Stomach (tissue), 4 donors: ENCODE measurements at regions not wholly inside any gene's neighbourhood (a gene's known extent, or its start where the extent isn't known, plus 50 kb on each side); places are given as distances from the start of the nearest gene placed in this dataset.

Experiments
- EP300 ChIP-seq: sonication (generic); formaldehyde crosslinking; IDR thresholded peaks from one replicate; pipeline ENCODE4 v1.6.1; 2017; ENCODE audit warnings: antibody characterized with exemption
- POLR2A ChIP-seq, 4 donors: fragments of 450-650 bp; IDR thresholded peaks; one replicate each; pipeline ENCODE4 v1.6.1; 2016; ENCODE audit warnings: antibody characterized with exemption in 4 of 4, control low read depth in 2 of 4, mild to moderate bottlenecking in 1 of 4, moderate library complexity in 1 of 4
- POLR2AphosphoS5 ChIP-seq, 3 donors: sonication (generic); formaldehyde crosslinking; IDR thresholded peaks; one replicate each; pipeline ENCODE4 v1.6.1; 2016; ENCODE audit warnings: antibody characterized with exemption in 3 of 3
- TF ChIP-seq, protein P1 (sequence below), 7 experiments: fragments of 450-650 bp in 4 of 7; fragments of 200-600 bp in 3 of 7; sonication (generic) in 3 of 7; IDR thresholded peaks; one replicate each; pipeline ENCODE4 v1.5.1; 2016 to 2019; ENCODE audit warnings: antibody characterized with exemption in 7 of 7, control low read depth in 2 of 7, mild to moderate bottlenecking in 1 of 7

DNA sequence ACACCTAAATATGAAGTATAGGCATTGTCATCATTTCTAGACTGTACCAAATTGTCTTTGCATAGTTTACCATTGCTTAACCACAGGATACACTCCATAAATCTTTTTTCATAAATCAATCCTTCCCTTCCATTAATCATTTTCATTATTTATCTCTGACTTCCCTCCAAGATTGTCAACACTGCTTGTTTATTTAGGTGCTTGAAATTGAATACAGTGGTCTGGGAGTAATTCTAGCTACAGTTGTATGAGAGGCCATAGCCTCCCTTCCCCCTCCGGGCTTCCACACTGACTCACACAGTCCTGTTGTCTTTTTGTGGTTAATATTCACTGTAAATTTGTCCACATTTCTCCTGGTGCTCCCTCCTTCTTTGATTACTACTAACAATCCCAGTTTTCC is 114.2 kb upstream of the ARID2 start:
- TF ChIP-seq, protein P1, sequence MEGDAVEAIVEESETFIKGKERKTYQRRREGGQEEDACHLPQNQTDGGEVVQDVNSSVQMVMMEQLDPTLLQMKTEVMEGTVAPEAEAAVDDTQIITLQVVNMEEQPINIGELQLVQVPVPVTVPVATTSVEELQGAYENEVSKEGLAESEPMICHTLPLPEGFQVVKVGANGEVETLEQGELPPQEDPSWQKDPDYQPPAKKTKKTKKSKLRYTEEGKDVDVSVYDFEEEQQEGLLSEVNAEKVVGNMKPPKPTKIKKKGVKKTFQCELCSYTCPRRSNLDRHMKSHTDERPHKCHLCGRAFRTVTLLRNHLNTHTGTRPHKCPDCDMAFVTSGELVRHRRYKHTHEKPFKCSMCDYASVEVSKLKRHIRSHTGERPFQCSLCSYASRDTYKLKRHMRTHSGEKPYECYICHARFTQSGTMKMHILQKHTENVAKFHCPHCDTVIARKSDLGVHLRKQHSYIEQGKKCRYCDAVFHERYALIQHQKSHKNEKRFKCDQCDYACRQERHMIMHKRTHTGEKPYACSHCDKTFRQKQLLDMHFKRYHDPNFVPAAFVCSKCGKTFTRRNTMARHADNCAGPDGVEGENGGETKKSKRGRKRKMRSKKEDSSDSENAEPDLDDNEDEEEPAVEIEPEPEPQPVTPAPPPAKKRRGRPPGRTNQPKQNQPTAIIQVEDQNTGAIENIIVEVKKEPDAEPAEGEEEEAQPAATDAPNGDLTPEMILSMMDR (IDR thresholded peaks at IDR 0.05), result no peak
- TF ChIP-seq POLR2A (IDR thresholded peaks at IDR 0.05) (no peak), EP300 (no peak), POLR2AphosphoS5 (IDR thresholded peaks at IDR 0.05) (no peak)
